SU-DHL-6 (cell line): ENCODE measurements at regions not wholly inside any gene's neighbourhood (a gene's known extent, or its start where the extent isn't known, plus 50 kb on each side); places are given as distances from the start of the nearest gene placed in this dataset.
A peak's percentile ranks its signal among the peaks of the same experiment; 100 is the strongest.

Experiments
- H2AFZ ChIP-seq: fragments of 200-600 bp; sonication (generic); 2 replicates; pipeline ENCODE4 v1.6.1; 2014; ENCODE audit warnings: low read depth, mild to moderate bottlenecking, moderate library complexity, mixed read lengths, antibody characterized with exemption, low read length; ENCODE audit not compliant: severe bottlenecking
- H3F3A ChIP-seq: fragments of 200-600 bp; shearing (Covaris generic); 2 replicates; pipeline ENCODE4 v1.6.0; 2016; ENCODE audit warnings: antibody characterized with exemption, mild to moderate bottlenecking; ENCODE audit not compliant: insufficient read depth
- H3K27ac ChIP-seq: fragments of 200-600 bp; sonication (generic); 2 replicates; pipeline ENCODE4 v1.5.1; 2016; ENCODE audit warnings: low read depth, mild to moderate bottlenecking, low read length, moderate library complexity, mixed read lengths
- H3K27me3 ChIP-seq: fragments of 200-600 bp; sonication (generic), shearing (Covaris generic); 2 replicates; pipeline ENCODE4 v1.6.0; 2014; ENCODE audit warnings: mild to moderate bottlenecking, low read length
- H3K36me3 ChIP-seq: fragments of 200-600 bp; sonication (generic); 2 replicates; pipeline ENCODE4 v1.6.1; 2014; ENCODE audit warnings: mild to moderate bottlenecking, low read length, mixed read lengths
- H3K4me2 ChIP-seq: fragments of 300-600, 200-600 bp; shearing (Covaris generic), sonication (generic); 2 replicates; pipeline ENCODE4 v1.6.0; 2014; ENCODE audit warnings: low read length, low read depth, mild to moderate bottlenecking; ENCODE audit not compliant: poor library complexity, severe bottlenecking
- H3K4me3 ChIP-seq: fragments of 200-600 bp; sonication (generic); 2 replicates; pipeline ENCODE4 v1.5.1; 2014; ENCODE audit warnings: antibody characterized with exemption, low read length, mild to moderate bottlenecking, mixed read lengths; ENCODE audit not compliant: insufficient read depth, poor library complexity, severe bottlenecking
- H3K79me2 ChIP-seq: fragments of 200-600 bp; sonication (generic); 2 replicates; pipeline ENCODE4 v1.6.1; 2014; ENCODE audit warnings: mild to moderate bottlenecking, low read length, moderate library complexity; ENCODE audit not compliant: insufficient read depth
- H3K9ac ChIP-seq: fragments of 200-600 bp; sonication (generic); 2 replicates; pipeline ENCODE4 v1.7.0; 2014; ENCODE audit warnings: mild to moderate bottlenecking, low read length
- H3K9me2 ChIP-seq: fragments of 200-600 bp; sonication (generic); replicated peaks from 2 replicates; pipeline ENCODE4 v1.6.1; 2014; ENCODE audit warnings: low read length; ENCODE audit not compliant: insufficient read depth
- H3K9me3 ChIP-seq: fragments of 200-600 bp; sonication (generic); 2 replicates; pipeline ENCODE4 v1.6.1; 2014; ENCODE audit warnings: low read length, mixed read lengths; ENCODE audit not compliant: insufficient read depth
- H4K20me1 ChIP-seq: fragments of 200-600 bp; sonication (generic); 2 replicates; pipeline ENCODE4 v1.6.1; 2014; ENCODE audit warnings: low read depth, mild to moderate bottlenecking, antibody characterized with exemption, low read length, moderate library complexity, mixed read lengths
- EZH2phosphoT487 ChIP-seq: fragments of 200-600 bp; sonication (generic), shearing (Covaris generic); conservative IDR thresholded peaks from 2 replicates; pipeline ENCODE4 v1.6.1; 2018; ENCODE audit warnings: mild to moderate bottlenecking, antibody characterized with exemption, low read length, moderate library complexity, mixed read lengths
- TF ChIP-seq, protein P1 (sequence below): fragments of 200-600 bp; sonication (generic); IDR thresholded peaks from one replicate; pipeline ENCODE4 v1.5.1; 2017; ENCODE audit warnings: antibody characterized with exemption, mild to moderate bottlenecking, low read length, moderate library complexity; ENCODE audit not compliant: insufficient read depth, poor library complexity, severe bottlenecking

DNA sequence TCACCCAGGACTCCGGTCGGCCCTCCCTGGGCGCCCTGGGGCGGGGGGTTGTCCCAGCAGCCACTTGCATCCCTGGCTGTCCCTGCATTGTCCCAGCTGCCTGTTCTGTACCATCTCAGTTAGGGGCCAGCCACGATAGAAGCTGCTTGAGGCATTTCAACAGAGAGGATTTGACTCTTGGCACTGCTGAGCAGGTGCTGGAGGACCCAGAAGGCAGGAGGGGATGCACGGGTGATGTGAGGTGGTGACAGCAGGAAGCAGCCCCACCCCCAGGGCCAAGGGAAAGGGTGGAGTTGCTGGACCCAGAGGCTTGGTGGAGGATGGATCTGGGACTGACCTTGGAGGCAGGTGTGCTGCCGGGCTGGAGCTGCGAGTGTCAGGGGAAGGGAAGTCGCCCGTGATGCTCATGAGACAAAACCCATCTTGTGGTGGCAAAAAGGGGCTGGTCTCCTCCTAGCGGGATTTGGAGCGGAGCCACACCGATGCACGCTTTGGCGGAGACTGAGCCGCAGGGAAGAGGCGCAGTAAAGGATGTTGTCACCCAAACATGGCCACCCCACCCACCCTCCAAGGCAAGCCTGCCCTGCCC lies 188.0 kb upstream of the GSE1 start:
- Histone ChIP-seq H3K9me3 (no peaks in the 10 kb centered on the region), H3K9me2 (no peaks in the 10 kb centered on the region), H3K27me3 (no peaks in the 10 kb centered on the region), H3K9ac (no peak overlapping the region), H4K20me1 (no peaks in the 10 kb centered on the region), H3K79me2 (no peaks in the 10 kb centered on the region), H2AFZ (no peak overlapping the region), H3K36me3 (no peaks in the 10 kb centered on the region), H3K4me3 (no peak overlapping the region), H3K4me2 (no peak overlapping the region), H3F3A (no peaks in the 10 kb centered on the region), H3K27ac (no peak overlapping the region)
- no peak for TF ChIP-seq EZH2phosphoT487
- TF ChIP-seq, protein P1, sequence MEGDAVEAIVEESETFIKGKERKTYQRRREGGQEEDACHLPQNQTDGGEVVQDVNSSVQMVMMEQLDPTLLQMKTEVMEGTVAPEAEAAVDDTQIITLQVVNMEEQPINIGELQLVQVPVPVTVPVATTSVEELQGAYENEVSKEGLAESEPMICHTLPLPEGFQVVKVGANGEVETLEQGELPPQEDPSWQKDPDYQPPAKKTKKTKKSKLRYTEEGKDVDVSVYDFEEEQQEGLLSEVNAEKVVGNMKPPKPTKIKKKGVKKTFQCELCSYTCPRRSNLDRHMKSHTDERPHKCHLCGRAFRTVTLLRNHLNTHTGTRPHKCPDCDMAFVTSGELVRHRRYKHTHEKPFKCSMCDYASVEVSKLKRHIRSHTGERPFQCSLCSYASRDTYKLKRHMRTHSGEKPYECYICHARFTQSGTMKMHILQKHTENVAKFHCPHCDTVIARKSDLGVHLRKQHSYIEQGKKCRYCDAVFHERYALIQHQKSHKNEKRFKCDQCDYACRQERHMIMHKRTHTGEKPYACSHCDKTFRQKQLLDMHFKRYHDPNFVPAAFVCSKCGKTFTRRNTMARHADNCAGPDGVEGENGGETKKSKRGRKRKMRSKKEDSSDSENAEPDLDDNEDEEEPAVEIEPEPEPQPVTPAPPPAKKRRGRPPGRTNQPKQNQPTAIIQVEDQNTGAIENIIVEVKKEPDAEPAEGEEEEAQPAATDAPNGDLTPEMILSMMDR, result no peak

DNA sequence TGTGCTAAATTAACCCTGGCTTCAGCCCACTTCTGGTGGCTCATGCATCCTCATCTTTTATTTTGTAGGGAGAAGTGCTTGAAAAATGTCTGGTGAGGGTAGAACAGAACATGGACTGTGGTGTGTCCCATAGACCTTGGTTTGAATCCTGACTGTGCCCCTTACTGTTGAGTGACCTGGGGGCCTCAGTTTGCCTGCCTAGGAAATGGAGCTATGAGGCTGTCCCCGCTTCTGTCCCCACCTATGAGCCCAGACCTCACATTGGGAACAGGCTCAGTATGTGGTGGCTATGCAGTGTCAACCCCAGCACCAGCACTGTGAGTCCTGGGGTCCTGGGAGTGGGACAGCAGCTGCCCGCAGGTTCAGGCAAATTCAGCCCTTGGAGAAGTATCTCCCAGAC lies 186.3 kb upstream of the GSE1 start:
- Histone ChIP-seq H3K36me3 (no peaks in the 10 kb centered on the region), H3K27me3 (no peaks in the 10 kb centered on the region), H3K79me2 (no peaks in the 10 kb centered on the region), H3K9me2 (no peaks in the 10 kb centered on the region), H4K20me1 (no peaks in the 10 kb centered on the region), H3K9ac (no peak overlapping the region), H3K4me3 (no peak overlapping the region), H2AFZ (no peak overlapping the region), H3K4me2 (no peak overlapping the region), H3K9me3 (no peaks in the 10 kb centered on the region), H3F3A (no peaks in the 10 kb centered on the region), H3K27ac (no peak overlapping the region)
- TF ChIP-seq, protein P1, result no peak
- no peak for TF ChIP-seq EZH2phosphoT487

DNA sequence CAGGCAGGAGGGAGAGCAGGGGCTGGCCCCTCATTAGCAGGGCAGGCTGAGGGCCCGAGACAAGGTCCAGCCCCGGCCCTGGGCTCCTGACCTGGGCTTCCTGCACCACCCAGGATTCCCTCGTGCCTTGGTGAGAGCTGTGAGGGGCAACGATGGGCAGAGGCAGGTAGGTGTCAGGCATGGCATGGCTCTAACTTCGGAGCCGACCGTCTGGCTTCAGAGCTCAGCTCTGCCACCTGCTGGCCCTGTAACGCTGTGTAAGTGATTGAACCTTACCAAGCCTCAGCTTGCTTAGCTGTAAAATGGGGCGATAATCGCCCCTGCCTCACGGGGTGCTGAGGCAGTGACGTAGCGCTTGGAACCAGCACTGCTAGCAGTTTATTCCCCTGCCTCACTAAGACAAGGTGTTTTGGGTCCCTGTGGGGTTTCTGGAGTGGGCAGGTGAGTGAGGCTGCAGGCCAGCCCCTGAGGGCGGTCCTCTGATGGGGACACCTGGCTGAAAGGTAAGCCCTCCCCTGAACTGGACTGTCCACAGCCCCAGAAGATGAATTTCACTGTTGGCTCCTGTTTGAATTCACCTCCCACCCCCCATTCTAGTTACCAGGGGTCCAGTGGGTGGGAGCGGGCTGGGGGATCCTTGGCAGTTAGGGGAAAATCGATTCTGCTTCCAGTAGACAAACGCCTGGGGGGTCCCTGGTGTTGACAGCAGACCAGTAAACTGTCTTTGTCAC lies 184.8 kb upstream of the GSE1 start:
- Histone ChIP-seq H2AFZ (no peak overlapping the region), H3K79me2 (no peaks in the 10 kb centered on the region), H3K27ac (no peak overlapping the region), H4K20me1 (no peaks in the 10 kb centered on the region), H3K27me3 (no peaks in the 10 kb centered on the region), H3K9ac (no peak overlapping the region), H3K4me2 (no peak overlapping the region), H3F3A (no peaks in the 10 kb centered on the region), H3K36me3 (no peaks in the 10 kb centered on the region), H3K4me3 (no peak overlapping the region), H3K9me3 (no peaks in the 10 kb centered on the region), H3K9me2 (no peaks in the 10 kb centered on the region)
- TF ChIP-seq EZH2phosphoT487, result no peak
- TF ChIP-seq, protein P1, result peak; percentile 55
